Vagina (tissue), 2 donors: ENCODE measurements at regions not wholly inside any gene's neighbourhood (a gene's known extent, or its start where the extent isn't known, plus 50 kb on each side); places are given as distances from the start of the nearest gene placed in this dataset.

ENCODE experiments used
- CTCF ChIP-seq, 3 experiments: fragments of 450-650 bp in 2 of 3; fragments of 200-600 bp in 1 of 3; sonication (generic) in 1 of 3; IDR thresholded peaks; one replicate each; pipeline ENCODE4 v1.5.1; 2017 to 2019; ENCODE audit warnings: antibody characterized with exemption in 3 of 3, mild to moderate bottlenecking in 2 of 3, moderate library complexity in 2 of 3
- POLR2A ChIP-seq, 2 donors: fragments of 450-650 bp; IDR thresholded peaks; one replicate each; pipeline ENCODE4 v1.6.1; 2017; ENCODE audit warnings: antibody characterized with exemption in 2 of 2, mild to moderate bottlenecking in 2 of 2, moderate library complexity in 2 of 2
- POLR2AphosphoS5 ChIP-seq, 2 donors: sonication (generic); formaldehyde crosslinking; IDR thresholded peaks; one replicate each; pipeline ENCODE4 v1.9.0; 2017; ENCODE audit warnings: antibody characterized with exemption in 2 of 2, mild to moderate bottlenecking in 2 of 2, low read depth in 1 of 2; ENCODE audit not compliant: insufficient read depth in 1 of 2

- no peak for TF ChIP-seq CTCF (IDR thresholded peaks at IDR 0.05)
- TF ChIP-seq POLR2A (IDR thresholded peaks at IDR 0.05), result no peak
- no peak for TF ChIP-seq POLR2AphosphoS5 (IDR thresholded peaks at IDR 0.05; ENCODE audit: insufficient read depth in 1 of 2, low read depth in 1 of 2)
Observed at GRCh38 chr20:11467436-11467835, 450.3 kb upstream of the BTBD3 start.
